Endodermal cell (in vitro differentiated cells): ENCODE measurements at regions not wholly inside any gene's neighbourhood (a gene's known extent, or its start where the extent isn't known, plus 50 kb on each side); places are given as distances from the start of the nearest gene placed in this dataset.

ENCODE experiments used
- DNase-seq: peaks from one replicate; pipeline ENCODE4 v3.0.0-alpha.2; 2017
- H3K27ac ChIP-seq: 2 replicates; pipeline ENCODE4 v1.5.1; 2013; ENCODE audit warnings: mild to moderate bottlenecking, low read depth, low read length, moderate library complexity
- H3K27me3 ChIP-seq: 2 replicates; pipeline ENCODE4 v1.6.1; 2013; ENCODE audit warnings: mild to moderate bottlenecking, low read length, moderate library complexity; ENCODE audit not compliant: insufficient read depth, control insufficient read depth, poor library complexity, severe bottlenecking
- H3K36me3 ChIP-seq: 2 replicates; pipeline ENCODE4 v1.7.0; 2013; ENCODE audit warnings: mild to moderate bottlenecking, low read length, moderate library complexity; ENCODE audit not compliant: control insufficient read depth, insufficient read depth
- H3K4me1 ChIP-seq: one replicate; pipeline ENCODE4 v1.7.0; 2013; ENCODE audit warnings: low read length; ENCODE audit not compliant: control insufficient read depth, insufficient read depth
- H3K4me3 ChIP-seq: 2 replicates; pipeline ENCODE4 v1.5.1; 2013; ENCODE audit warnings: mild to moderate bottlenecking, low read length, moderate library complexity
- H3K9ac ChIP-seq: 2 replicates; pipeline ENCODE4 v1.6.1; 2013; ENCODE audit warnings: mild to moderate bottlenecking, low read length, moderate library complexity; ENCODE audit not compliant: poor library complexity, severe bottlenecking; ENCODE audit errors: extremely low read depth
- H3K9me3 ChIP-seq: 2 replicates; pipeline ENCODE4 v1.6.1; 2013; ENCODE audit warnings: mild to moderate bottlenecking, low read length, moderate library complexity; ENCODE audit not compliant: control insufficient read depth
- H3K27ac Mint-ChIP-seq: 2 replicates; pipeline ENCODE4 v1.8.0; 2020; ENCODE audit warnings: mixed read lengths
- H3K27me3 Mint-ChIP-seq: 2 replicates; pipeline ENCODE4 v1.8.0; 2021; ENCODE audit warnings: mild to moderate bottlenecking, mixed read lengths; ENCODE audit not compliant: insufficient read depth
- H3K36me3 Mint-ChIP-seq: 2 replicates; pipeline ENCODE4 v1.8.0; 2020; ENCODE audit warnings: low read depth, mixed read lengths
- H3K4me1 Mint-ChIP-seq: 2 replicates; pipeline ENCODE4 v1.8.0; 2020; ENCODE audit warnings: mixed read lengths
- H3K4me3 Mint-ChIP-seq: 2 replicates; pipeline ENCODE4 v1.8.0; 2020; ENCODE audit warnings: mild to moderate bottlenecking, moderate library complexity, mixed read lengths
- H3K9me3 Mint-ChIP-seq: 2 replicates; pipeline ENCODE4 v1.8.0; 2020; ENCODE audit warnings: mild to moderate bottlenecking, mixed read lengths
- WGBS, 2 experiments: methylation state at CpG; one replicate each; pipeline versions ENCODE4 v1.1.5 to v1.1.7; 2013; ENCODE audit warnings: missing lambda C conversion rate in 2 of 2, mixed read lengths in 1 of 2; ENCODE audit not compliant: insufficient coverage in 1 of 2, insufficient read length in 1 of 2; 5-methylcytosine and 5-hydroxymethylcytosine counted together
- TF ChIP-seq, protein P1 (sequence below): fragments of 200-600 bp; sonication (generic); conservative IDR thresholded peaks from 2 replicates; pipeline ENCODE4 v1.5.0; 2021; ENCODE audit warnings: antibody characterized with exemption, mild to moderate bottlenecking

DNA sequence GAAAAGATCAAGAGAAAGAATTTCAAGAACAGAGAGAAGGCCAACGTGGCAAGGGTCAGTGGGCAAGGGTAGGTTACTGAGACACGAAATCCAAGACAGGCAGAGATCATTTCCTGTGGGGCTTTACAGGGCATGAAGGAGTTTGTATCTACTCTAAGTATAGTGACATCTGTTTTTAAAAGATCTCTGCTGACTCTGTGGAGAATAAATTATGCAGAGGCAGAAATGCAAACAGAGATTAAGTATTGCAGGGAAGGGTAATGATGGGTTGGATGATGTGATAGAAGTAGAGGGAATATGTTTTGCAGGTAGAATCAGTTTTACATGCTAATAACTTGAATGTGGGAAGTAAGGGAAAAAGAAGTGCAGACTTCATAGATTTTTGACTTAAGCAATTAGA lies 243.5 kb downstream of the FRK start:
- H3K27ac ChIP-seq, result no peak overlapping the region
- H3K9ac ChIP-seq, result no peak overlapping the region
- H3K27ac Mint-ChIP-seq, result no peak overlapping the region

DNA sequence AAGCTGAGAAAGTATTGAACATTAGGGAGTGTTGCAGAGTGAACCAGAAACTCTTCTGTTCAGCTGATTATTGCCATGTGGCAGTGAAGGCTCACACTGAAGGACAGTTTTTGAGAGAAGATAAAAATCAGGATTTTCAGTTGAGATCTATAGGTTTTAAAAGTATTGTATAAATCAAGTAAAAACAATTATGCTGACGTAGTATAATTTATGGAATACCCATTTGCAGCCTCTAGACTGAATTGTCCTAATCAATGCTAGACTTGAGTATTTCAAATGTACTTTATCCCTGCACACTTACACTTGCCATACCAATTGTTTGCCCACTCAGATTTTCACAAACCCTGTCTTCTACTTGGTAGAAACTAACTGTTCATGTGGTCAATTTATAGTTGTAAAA lies 245.8 kb downstream of the FRK start:
- Histone ChIP-seq H3K36me3 (no peaks in the 10 kb centered on the region), H3K9me3 (peaks cover 8% of the 10 kb centered on the region), H3K27me3 (no peaks in the 10 kb centered on the region), H3K9ac (no peak overlapping the region), H3K4me3 (no peak overlapping the region), H3K27ac (no peak overlapping the region), H3K4me1 (no peaks in the 10 kb centered on the region)
- 100% methylated on average over 1 of the region's 1 CpG; no CpG with 5 or more reads in 1 of the 2 experiments for WGBS, 2 experiments
- TF ChIP-seq, protein P1, sequence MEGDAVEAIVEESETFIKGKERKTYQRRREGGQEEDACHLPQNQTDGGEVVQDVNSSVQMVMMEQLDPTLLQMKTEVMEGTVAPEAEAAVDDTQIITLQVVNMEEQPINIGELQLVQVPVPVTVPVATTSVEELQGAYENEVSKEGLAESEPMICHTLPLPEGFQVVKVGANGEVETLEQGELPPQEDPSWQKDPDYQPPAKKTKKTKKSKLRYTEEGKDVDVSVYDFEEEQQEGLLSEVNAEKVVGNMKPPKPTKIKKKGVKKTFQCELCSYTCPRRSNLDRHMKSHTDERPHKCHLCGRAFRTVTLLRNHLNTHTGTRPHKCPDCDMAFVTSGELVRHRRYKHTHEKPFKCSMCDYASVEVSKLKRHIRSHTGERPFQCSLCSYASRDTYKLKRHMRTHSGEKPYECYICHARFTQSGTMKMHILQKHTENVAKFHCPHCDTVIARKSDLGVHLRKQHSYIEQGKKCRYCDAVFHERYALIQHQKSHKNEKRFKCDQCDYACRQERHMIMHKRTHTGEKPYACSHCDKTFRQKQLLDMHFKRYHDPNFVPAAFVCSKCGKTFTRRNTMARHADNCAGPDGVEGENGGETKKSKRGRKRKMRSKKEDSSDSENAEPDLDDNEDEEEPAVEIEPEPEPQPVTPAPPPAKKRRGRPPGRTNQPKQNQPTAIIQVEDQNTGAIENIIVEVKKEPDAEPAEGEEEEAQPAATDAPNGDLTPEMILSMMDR, result no peak
- no peak for DNase-seq
- no peak overlapping the region for H3K27ac Mint-ChIP-seq
- no peaks in the 10 kb centered on the region for H3K36me3 Mint-ChIP-seq
- no peak overlapping the region for H3K4me3 Mint-ChIP-seq
- peaks cover 10% of the 10 kb centered on the region for H3K9me3 Mint-ChIP-seq
- no peaks in the 10 kb centered on the region for H3K27me3 Mint-ChIP-seq
- peaks cover 4% of the 10 kb centered on the region for H3K4me1 Mint-ChIP-seq

More for the DNA sequence above, 243.5 kb downstream of the FRK start:
- peaks cover 8% of the 10 kb centered on the region for H3K9me3 ChIP-seq
- Mint-ChIP-seq H3K27me3 (no peaks in the 10 kb centered on the region), H3K9me3 (peaks cover 10% of the 10 kb centered on the region), H3K4me3 (no peak overlapping the region), H3K36me3 (no peaks in the 10 kb centered on the region), H3K4me1 (peaks cover 7% of the 10 kb centered on the region)
- WGBS, 2 experiments, result 85 to 100% methylated on average over 2 of the region's 2 CpGs
- H3K4me3 ChIP-seq, result no peak overlapping the region
- no peak for DNase-seq
- H3K27me3 ChIP-seq, result no peaks in the 10 kb centered on the region
- H3K4me1 ChIP-seq, result no peaks in the 10 kb centered on the region
- H3K36me3 ChIP-seq, result no peaks in the 10 kb centered on the region
- TF ChIP-seq, protein P1, result no peak

DNA sequence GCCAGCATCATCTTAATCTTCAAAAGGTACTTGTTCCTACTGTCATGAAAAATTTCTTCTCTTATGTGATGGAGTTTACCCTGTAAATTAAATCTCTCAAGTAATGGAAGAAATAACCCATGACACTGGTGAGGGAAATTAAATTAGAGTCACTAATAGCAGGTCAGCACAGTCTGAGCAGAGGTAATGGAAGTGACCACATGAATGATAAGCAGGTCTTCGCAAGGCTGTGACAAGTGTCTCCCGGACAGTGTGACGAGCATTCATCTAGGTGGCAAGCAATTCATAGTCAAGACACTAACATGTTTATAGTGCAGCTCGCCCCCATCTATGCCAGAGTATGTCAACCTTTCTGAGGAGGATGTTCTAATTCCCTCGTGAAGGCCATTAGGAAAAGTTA lies 249.2 kb downstream of the FRK start:
- H3K4me1 ChIP-seq, result no peaks in the 10 kb centered on the region
- H3K36me3 ChIP-seq, result no peaks in the 10 kb centered on the region
- DNase-seq, result no peak
- H3K9me3 Mint-ChIP-seq, result no peaks in the 10 kb centered on the region
- H3K9ac ChIP-seq, result no peak overlapping the region
- H3K4me1 Mint-ChIP-seq, result no peaks in the 10 kb centered on the region
- no peaks in the 10 kb centered on the region for H3K9me3 ChIP-seq
- H3K4me3 Mint-ChIP-seq, result no peak overlapping the region
- no peak overlapping the region for H3K4me3 ChIP-seq
- TF ChIP-seq, protein P1, result no peak
- no peaks in the 10 kb centered on the region for H3K36me3 Mint-ChIP-seq
- H3K27ac ChIP-seq, result no peak overlapping the region
- no peaks in the 10 kb centered on the region for H3K27me3 Mint-ChIP-seq
- no peak overlapping the region for H3K27ac Mint-ChIP-seq
- H3K27me3 ChIP-seq, result no peaks in the 10 kb centered on the region
- WGBS, 2 experiments, result 92 to 100% methylated on average over 5 of the region's 5 CpGs
